ENCODE measurements at regions not wholly inside any gene's neighbourhood (a gene's known extent, or its start where the extent isn't known, plus 50 kb on each side); places are given as distances from the start of the nearest gene placed in this dataset.
"Not testable (repeated sequence)": the region's sequence is repeated elsewhere in the genome, so short reads cannot be mapped to it uniquely, and the experiment has no call there.

DNA sequence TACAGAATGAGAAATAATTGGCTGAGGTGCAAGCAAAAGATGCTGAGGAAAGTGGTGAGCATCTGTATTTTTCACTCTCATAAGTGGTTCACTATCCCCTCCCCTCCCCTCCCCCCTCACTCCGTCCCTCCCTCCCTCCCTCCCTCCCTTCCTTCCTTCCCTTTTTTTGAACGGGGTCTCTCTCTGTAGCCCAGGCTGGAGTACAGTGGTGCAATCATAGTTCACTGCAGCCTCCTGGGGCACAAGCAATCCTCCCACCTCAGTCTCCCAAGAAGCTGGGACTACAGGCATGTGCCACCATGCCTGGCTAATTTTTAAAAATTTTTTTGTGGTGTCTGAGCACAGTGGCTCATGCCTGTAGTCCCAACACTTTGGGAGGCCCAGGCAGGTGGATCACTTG lies 67.6 kb upstream of the SHLD1 start:
- H3K27me3 ChIP-seq (replicated peaks in 2 of 5; ENCODE audit: control insufficient read depth in 4 of 5, insufficient read depth in 5 of 5, low read length in 4 of 5); H3K4me1 ChIP-seq (ENCODE audit: control extremely low read depth in 1 of 4, control insufficient read depth in 4 of 4, insufficient read depth in 4 of 4, low read length in 3 of 4); H3K36me3 ChIP-seq (ENCODE audit: control insufficient read depth in 4 of 4, insufficient read depth in 4 of 4, low read length in 3 of 4); H3K27ac ChIP-seq (ENCODE audit: insufficient read depth in 1 of 2, low read depth in 1 of 2, low read length in 2 of 2, poor library complexity in 1 of 2, severe bottlenecking in 2 of 2); H3K9me3 ChIP-seq (ENCODE audit: control extremely low read depth in 1 of 5, control insufficient read depth in 4 of 5, insufficient read depth in 2 of 5, low read depth in 1 of 5, low read length in 4 of 5); H3K4me3 ChIP-seq (ENCODE audit: control insufficient read depth in 1 of 7, extremely low read depth in 1 of 7, insufficient read depth in 4 of 7, low read depth in 2 of 7, low read length in 6 of 7); POLR2A ChIA-PET: not testable (repeated sequence)
- no CpG with 5 or more reads among the region's 2 CpGs for WGBS (ENCODE audit: insufficient coverage)
- CTCF ChIA-PET = interaction anchor here (1.1 kb wide), 1 partner anchor 113 kb away, joined by 3 read pairs; no protein-coding TSS in a partner anchor
- DNase-seq = peak in 1 of 3 donors; percentile 23

DNA sequence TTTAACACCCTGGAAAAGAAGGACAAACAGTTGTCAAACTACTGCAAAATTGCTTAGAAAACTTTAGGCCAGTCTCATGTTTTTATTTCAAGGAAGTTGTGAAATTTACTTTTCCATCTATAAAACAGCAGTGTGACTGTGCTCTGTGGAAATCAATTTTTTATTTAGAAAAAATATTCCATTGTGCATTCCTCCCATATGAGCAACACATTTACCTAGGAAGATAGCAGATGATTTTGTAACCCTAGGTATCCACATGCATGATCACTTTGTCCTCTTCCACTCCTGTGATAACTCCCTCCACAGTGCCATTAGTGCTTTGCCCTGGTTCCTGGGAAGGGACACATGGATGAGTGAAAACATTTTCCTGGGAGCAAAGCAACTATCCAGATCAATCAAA lies 69.4 kb upstream of the GPCPD1 start:
- DNase-seq = no peak
- ChIA-PET CTCF (no interaction called here), POLR2A (no interaction called here)
- Histone ChIP-seq H3K4me1 (ENCODE audit: control extremely low read depth in 1 of 4, control insufficient read depth in 4 of 4, insufficient read depth in 4 of 4, low read length in 3 of 4) (peaks cover 0 to 12% (median under 1%) of the 10 kb centered on the region in 4 experiments), H3K9me3 (ENCODE audit: control extremely low read depth in 1 of 5, control insufficient read depth in 4 of 5, insufficient read depth in 2 of 5, low read depth in 1 of 5, low read length in 4 of 5) (no peaks in the 10 kb centered on the region), H3K4me3 (ENCODE audit: control insufficient read depth in 1 of 7, extremely low read depth in 1 of 7, insufficient read depth in 4 of 7, low read depth in 2 of 7, low read length in 6 of 7) (no peak overlapping the region), H3K27me3 (replicated peaks in 2 of 5; ENCODE audit: control insufficient read depth in 4 of 5, insufficient read depth in 5 of 5, low read length in 4 of 5) (no peaks in the 10 kb centered on the region), H3K27ac (ENCODE audit: insufficient read depth in 1 of 2, low read depth in 1 of 2, low read length in 2 of 2, poor library complexity in 1 of 2, severe bottlenecking in 2 of 2) (no peak overlapping the region), H3K36me3 (ENCODE audit: control insufficient read depth in 4 of 4, insufficient read depth in 4 of 4, low read length in 3 of 4) (no peaks in the 10 kb centered on the region)

DNA sequence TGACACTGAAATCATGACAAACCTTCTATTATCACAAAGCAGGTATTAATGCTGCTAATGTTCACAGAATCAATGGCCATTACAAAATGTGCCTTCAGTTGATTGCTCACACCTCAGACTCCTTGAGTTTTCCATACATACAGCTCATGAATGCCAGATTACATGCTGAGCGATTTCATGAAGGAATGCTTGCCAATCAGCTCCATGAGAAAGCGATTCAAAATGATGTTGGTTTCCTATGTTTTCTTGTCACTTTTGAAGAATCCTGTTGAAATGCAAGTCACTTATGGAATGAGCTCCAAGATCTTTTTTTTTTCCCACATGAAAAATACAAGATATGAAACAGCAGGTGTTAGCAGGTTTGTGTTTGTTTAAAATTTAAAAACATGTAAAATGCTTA lies 68.0 kb upstream of the GPCPD1 start:
- POLR2A ChIA-PET = no interaction called here
- Histone ChIP-seq H3K27me3 (replicated peaks in 2 of 5; ENCODE audit: control insufficient read depth in 4 of 5, insufficient read depth in 5 of 5, low read length in 4 of 5) (no peaks in the 10 kb centered on the region), H3K27ac (ENCODE audit: insufficient read depth in 1 of 2, low read depth in 1 of 2, low read length in 2 of 2, poor library complexity in 1 of 2, severe bottlenecking in 2 of 2) (no peak overlapping the region), H3K9me3 (ENCODE audit: control extremely low read depth in 1 of 5, control insufficient read depth in 4 of 5, insufficient read depth in 2 of 5, low read depth in 1 of 5, low read length in 4 of 5) (no peaks in the 10 kb centered on the region), H3K4me1 (ENCODE audit: control extremely low read depth in 1 of 4, control insufficient read depth in 4 of 4, insufficient read depth in 4 of 4, low read length in 3 of 4) (peaks cover 0 to 26% (median 10%) of the 10 kb centered on the region in 4 experiments), H3K36me3 (ENCODE audit: control insufficient read depth in 4 of 4, insufficient read depth in 4 of 4, low read length in 3 of 4) (no peaks in the 10 kb centered on the region), H3K4me3 (ENCODE audit: control insufficient read depth in 1 of 7, extremely low read depth in 1 of 7, insufficient read depth in 4 of 7, low read depth in 2 of 7, low read length in 6 of 7) (no peak overlapping the region)
- DNase-seq = no peak
- WGBS (ENCODE audit: insufficient coverage) = 100% methylated on average over 2 of the region's 2 CpGs
- CTCF ChIA-PET = no interaction called here

GRCh38 chr20:5677944-5678343 lies 67.1 kb upstream of the GPCPD1 start:
- DNase-seq; H3K27ac ChIP-seq (ENCODE audit: insufficient read depth in 1 of 2, low read depth in 1 of 2, low read length in 2 of 2, poor library complexity in 1 of 2, severe bottlenecking in 2 of 2); H3K9me3 ChIP-seq (ENCODE audit: control extremely low read depth in 1 of 5, control insufficient read depth in 4 of 5, insufficient read depth in 2 of 5, low read depth in 1 of 5, low read length in 4 of 5); CTCF ChIA-PET; POLR2A ChIA-PET; H3K4me3 ChIP-seq (ENCODE audit: control insufficient read depth in 1 of 7, extremely low read depth in 1 of 7, insufficient read depth in 4 of 7, low read depth in 2 of 7, low read length in 6 of 7); H3K27me3 ChIP-seq (replicated peaks in 2 of 5; ENCODE audit: control insufficient read depth in 4 of 5, insufficient read depth in 5 of 5, low read length in 4 of 5); H3K36me3 ChIP-seq (ENCODE audit: control insufficient read depth in 4 of 4, insufficient read depth in 4 of 4, low read length in 3 of 4): not testable (repeated sequence)
- peaks cover 0 to 30% (median 11%) of the 10 kb centered on the region in 4 experiments for H3K4me1 ChIP-seq (ENCODE audit: control extremely low read depth in 1 of 4, control insufficient read depth in 4 of 4, insufficient read depth in 4 of 4, low read length in 3 of 4)
- whole genome bisulfite sequencing (ENCODE audit: insufficient coverage) = 96% methylated on average over 7 of the region's 8 CpGs

- Histone ChIP-seq H3K36me3 (ENCODE audit: control insufficient read depth in 4 of 4, insufficient read depth in 4 of 4, low read length in 3 of 4) (no peaks in the 10 kb centered on the region), H3K4me1 (ENCODE audit: control extremely low read depth in 1 of 4, control insufficient read depth in 4 of 4, insufficient read depth in 4 of 4, low read length in 3 of 4) (peaks cover 0 to 30% (median 11%) of the 10 kb centered on the region in 4 experiments), H3K4me3 (ENCODE audit: control insufficient read depth in 1 of 7, extremely low read depth in 1 of 7, insufficient read depth in 4 of 7, low read depth in 2 of 7, low read length in 6 of 7) (no peak overlapping the region), H3K9me3 (ENCODE audit: control extremely low read depth in 1 of 5, control insufficient read depth in 4 of 5, insufficient read depth in 2 of 5, low read depth in 1 of 5, low read length in 4 of 5) (no peaks in the 10 kb centered on the region), H3K27me3 (replicated peaks in 2 of 5; ENCODE audit: control insufficient read depth in 4 of 5, insufficient read depth in 5 of 5, low read length in 4 of 5) (no peaks in the 10 kb centered on the region), H3K27ac (ENCODE audit: insufficient read depth in 1 of 2, low read depth in 1 of 2, low read length in 2 of 2, poor library complexity in 1 of 2, severe bottlenecking in 2 of 2) (no peak overlapping the region)
- CTCF ChIA-PET = no interaction called here
- WGBS (ENCODE audit: insufficient coverage) = 98% methylated on average over 4 of the region's 4 CpGs
- DNase-seq = no peak
- POLR2A ChIA-PET = interaction anchor here (0.6 kb wide), 1 partner anchor 58 kb away, joined by 6 read pairs; no protein-coding TSS in a partner anchor
Measured at GRCh38 chr20:5677389-5677788, 66.6 kb upstream of the GPCPD1 start.

DNA sequence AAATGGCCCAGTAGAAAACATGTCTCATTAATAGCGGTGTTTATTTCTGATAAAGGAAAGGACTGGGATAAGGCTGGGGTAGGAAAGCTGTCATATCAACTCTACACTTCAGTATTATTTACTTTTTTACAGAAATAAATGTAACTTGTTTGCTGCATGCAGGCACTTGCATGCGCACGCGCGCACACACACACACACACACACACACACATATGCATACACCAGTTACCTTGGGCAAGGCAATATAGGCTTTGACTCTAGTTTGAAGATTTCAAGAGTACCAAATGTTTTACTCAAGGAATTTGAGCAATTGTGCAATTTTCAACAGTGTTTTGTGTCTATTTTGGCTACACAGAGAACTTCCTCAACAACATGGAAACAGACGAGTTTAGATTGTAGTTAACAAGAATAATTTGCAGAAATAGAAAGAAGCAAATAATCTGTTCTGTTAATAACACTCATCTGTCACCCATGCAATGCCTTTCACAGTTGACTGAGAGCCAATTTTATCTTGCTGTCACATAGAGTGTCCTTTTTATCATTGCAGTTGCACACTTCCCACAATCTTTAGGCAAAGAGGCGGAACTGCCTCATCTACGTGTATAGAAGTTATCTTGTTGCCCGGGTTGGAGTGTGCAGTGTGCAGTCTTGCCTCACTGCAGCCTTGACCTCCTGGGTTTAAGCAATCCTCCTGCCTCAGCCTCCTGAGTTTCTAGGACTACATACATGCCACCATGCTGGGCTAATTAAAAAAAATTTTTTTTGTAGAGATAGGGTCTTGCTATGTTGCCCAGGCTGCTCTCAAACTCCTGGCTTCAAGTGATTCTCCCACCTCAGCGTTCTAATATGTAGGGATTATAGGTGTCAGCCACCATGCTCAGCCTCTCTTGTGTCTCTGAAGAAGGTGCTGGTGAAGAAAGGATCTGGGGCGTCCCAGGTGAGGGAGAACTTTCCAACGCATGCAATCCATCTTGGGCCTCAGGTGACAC lies 64.6 kb upstream of the GPCPD1 start:
- CTCF ChIA-PET = no interaction called here
- 93% methylated on average over 4 of the region's 12 CpGs for WGBS (ENCODE audit: insufficient coverage)
- Histone ChIP-seq H3K4me3 (ENCODE audit: control insufficient read depth in 1 of 7, extremely low read depth in 1 of 7, insufficient read depth in 4 of 7, low read depth in 2 of 7, low read length in 6 of 7) (no peak overlapping the region), H3K27ac (ENCODE audit: insufficient read depth in 1 of 2, low read depth in 1 of 2, low read length in 2 of 2, poor library complexity in 1 of 2, severe bottlenecking in 2 of 2) (peak overlapping the region in 1 of 2 experiments; percentile 25), H3K9me3 (ENCODE audit: control extremely low read depth in 1 of 5, control insufficient read depth in 4 of 5, insufficient read depth in 2 of 5, low read depth in 1 of 5, low read length in 4 of 5) (no peaks in the 10 kb centered on the region), H3K36me3 (ENCODE audit: control insufficient read depth in 4 of 4, insufficient read depth in 4 of 4, low read length in 3 of 4) (no peaks in the 10 kb centered on the region), H3K4me1 (ENCODE audit: control extremely low read depth in 1 of 4, control insufficient read depth in 4 of 4, insufficient read depth in 4 of 4, low read length in 3 of 4) (peaks cover 0 to 37% (median 11%) of the 10 kb centered on the region in 4 experiments), H3K27me3 (replicated peaks in 2 of 5; ENCODE audit: control insufficient read depth in 4 of 5, insufficient read depth in 5 of 5, low read length in 4 of 5) (no peaks in the 10 kb centered on the region)
- POLR2A ChIA-PET = no interaction called here
- DNase-seq = peak; percentile 72 to 90 (median 81)

- POLR2A ChIA-PET = no interaction called here
- H3K4me1 ChIP-seq (ENCODE audit: control extremely low read depth in 1 of 4, control insufficient read depth in 4 of 4, insufficient read depth in 4 of 4, low read length in 3 of 4) = peaks cover 0 to 35% (median 11%) of the 10 kb centered on the region in 4 experiments
Measured at GRCh38 chr20:5674176-5674660, 63.4 kb upstream of the GPCPD1 start.

More at GRCh38 chr20:5674176-5674660, 63.4 kb upstream of the GPCPD1 start:
- Histone ChIP-seq H3K4me3 (ENCODE audit: control insufficient read depth in 1 of 7, extremely low read depth in 1 of 7, insufficient read depth in 4 of 7, low read depth in 2 of 7, low read length in 6 of 7) (no peak overlapping the region), H3K27ac (ENCODE audit: insufficient read depth in 1 of 2, low read depth in 1 of 2, low read length in 2 of 2, poor library complexity in 1 of 2, severe bottlenecking in 2 of 2) (no peak overlapping the region), H3K36me3 (ENCODE audit: control insufficient read depth in 4 of 4, insufficient read depth in 4 of 4, low read length in 3 of 4) (no peaks in the 10 kb centered on the region), H3K9me3 (ENCODE audit: control extremely low read depth in 1 of 5, control insufficient read depth in 4 of 5, insufficient read depth in 2 of 5, low read depth in 1 of 5, low read length in 4 of 5) (no peaks in the 10 kb centered on the region), H3K27me3 (replicated peaks in 2 of 5; ENCODE audit: control insufficient read depth in 4 of 5, insufficient read depth in 5 of 5, low read length in 4 of 5) (no peaks in the 10 kb centered on the region)
- no CpG with 5 or more reads among the region's 3 CpGs for WGBS (ENCODE audit: insufficient coverage)
- CTCF ChIA-PET = no interaction called here
- DNase-seq = peak; percentile 38 to 89 (median 82)

Data from common myeloid progenitor, CD34-positive (primary cell).